ENCODE measurements at regions not wholly inside any gene's neighbourhood (a gene's known extent, or its start where the extent isn't known, plus 50 kb on each side); places are given as distances from the start of the nearest gene placed in this dataset.

DNA sequence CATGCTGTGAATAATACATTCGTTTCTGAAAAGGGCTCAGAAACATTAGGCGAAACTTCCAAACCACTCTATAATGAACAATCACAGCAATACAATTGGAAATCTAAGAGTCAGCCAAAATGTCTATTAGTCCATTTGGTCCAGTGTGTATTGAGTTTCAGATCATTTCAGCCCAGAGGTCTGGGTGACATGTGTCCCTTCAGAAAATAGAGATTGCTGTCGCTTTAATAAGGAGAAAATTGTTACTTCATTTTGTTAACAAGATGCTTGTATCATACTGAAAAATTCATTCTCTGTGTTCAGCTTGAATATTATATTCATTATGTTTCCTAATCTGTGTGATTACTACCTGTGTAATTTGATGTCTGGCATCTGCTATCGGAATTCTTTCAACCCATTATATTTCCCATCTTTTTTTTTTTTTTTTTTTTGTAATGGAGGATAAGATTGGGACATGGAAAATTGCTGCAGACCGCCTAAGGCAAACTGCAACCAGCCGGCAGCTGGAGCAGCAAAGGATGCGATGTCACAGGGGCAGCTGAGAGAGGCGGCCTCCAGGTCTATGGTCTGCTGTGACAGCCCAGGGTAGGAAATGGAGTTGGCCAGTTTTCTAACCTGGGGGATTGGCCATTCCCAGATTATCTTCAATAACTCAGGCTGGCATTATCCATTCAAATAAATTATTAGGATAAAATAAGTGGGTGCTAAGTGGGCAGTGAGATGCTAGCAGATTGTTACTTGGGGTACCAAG is 170.9 kb upstream of the NPVF start:
- no peak for DNase-seq

DNA sequence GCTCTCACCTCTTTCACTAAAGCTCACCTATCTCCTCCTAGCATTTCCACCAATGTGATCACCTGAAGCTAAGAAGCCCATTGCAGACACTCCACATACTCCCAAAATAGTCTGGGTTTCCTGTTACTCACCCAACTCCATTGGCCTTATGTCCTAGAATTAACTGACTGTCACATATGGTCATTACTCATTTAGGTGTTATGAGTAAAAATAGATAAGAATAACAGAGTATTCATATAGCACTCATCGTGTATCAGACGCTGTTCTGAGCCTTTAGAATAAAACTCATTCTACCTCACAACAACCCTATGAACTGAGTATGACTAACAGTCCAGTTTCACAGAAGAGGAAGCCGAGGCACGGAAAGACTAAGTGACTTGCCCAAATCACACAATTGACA is 174.2 kb upstream of the NPVF start:
- DNase-seq: no peak

DNA sequence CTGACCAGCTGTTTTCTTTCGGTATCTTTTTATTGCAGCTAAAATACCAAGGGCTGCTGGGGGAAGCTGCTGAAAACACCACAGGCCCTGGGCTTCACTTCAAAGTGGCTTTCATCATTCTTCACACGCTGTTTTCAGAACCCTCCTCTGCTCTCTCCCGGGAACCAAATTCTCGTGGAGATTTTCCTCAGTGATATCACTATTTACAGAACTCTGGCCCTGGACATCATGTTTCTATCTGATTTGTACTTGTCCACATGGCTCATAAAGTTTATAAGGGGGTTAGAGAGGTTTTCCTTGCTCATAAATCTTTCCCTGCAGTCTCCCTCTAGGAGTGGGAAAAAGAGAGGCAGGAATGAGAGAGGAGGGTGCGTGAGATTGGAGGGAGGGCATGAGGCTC is 177.4 kb upstream of the NPVF start:
- no peak for DNase-seq

DNA sequence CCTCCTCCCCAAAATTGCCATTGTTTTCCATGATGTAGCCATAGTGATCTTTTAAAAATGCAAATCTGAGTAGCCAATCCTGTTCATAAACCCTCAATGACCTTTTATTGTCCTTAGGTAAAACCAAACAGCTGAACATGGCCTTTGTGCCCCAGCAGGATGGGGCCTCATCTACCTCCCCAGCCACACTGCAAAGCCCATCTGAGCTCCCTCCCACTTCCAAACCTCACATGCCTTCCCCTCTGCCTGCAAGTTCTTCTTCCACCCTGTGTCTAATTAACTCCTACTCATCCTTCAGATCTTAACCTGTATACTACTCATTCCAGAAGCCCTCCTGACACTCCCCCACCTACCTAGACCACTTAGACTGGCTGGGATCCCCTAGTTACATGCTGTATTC is 178.8 kb upstream of the NPVF start:
- DNase-seq: no peak

DNA sequence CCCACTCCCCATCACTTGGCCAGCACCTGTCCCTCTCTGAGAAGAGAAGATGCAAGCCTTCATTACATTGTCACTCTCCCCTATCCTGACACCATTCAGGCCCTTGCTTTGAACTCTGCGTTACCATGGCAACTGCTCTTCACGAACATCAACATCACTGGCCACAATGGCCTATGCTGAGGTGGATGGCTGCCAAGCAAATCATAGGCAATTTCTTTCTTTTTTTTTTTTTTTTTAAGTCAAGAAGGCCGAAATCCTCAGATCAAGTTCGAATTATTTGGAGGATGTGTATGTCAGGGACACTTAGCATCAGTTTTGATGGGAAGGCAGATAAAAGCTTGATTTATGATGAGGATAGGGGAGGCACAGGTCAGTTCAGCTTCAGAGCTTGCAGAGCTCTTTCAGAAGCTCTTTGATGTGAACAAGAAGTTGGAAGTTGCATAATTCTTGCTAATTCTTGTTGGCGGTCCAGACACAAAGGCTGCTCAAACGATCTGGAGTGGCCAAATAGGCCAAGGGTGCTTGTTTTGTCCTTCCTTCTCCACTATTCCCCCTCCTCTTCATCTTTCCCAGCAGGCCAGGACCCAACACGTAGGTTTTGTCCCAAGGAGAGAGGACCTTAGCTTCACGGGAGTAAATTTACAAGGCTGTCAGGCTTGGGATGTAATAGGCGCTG is 179.9 kb upstream of the NPVF start:
- DNase-seq: no peak

DNA sequence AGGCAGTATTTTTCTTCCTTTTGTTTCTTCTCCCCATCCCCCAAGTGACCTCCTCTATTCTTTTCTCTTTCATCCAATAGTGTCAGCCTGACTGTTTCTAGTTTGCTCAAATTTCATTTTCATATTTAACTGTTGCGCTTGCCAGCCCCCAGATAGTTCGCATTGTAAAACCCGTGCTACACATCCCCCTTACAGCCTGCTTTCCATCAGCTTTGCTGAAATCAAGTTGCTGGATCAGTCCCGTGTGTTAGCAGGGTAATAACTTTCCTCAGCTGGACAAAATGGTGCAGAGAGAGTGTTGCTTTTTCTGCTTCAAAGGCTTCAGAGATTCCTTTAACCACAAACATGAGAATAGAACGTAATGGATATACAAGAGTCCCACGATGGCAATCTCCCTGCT is 180.6 kb upstream of the NPVF start:
- no peak for DNase-seq

DNA sequence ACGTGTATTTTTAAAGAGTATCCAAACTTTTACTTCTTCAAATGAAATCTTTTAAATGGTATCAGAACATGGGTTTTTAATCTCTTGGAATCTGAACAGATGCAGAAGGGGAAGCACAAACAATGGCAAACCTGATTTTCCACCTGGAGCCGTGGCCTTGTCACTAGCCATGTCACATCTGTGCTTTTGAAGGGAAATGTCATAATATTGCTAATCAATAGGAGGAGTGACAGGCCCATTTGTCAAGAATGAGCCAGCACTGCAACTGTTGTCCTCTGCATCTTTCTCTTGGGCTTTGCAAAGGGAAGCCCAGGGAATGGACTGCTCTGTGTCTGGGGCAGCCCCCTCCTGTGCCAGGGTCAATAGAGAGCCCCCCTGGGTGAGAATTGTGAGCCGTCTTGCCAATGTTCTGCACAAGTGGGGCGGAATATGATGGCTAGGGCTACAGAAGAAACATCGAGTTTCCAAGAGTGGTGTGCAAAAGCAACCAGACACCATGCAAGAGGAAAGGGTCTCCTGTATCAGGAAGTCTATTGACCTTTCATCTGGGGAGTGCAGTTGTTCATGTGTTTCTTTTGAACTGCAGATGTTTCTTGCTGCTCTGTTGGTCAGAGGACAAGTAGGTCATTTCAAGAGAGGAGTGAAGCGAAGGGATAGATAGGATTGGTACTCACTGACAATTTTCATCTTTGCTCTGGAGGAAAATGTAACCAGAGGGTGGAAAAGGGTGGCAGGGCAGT is 181.8 kb upstream of the NPVF start:
- no peak for DNase-seq

DNA sequence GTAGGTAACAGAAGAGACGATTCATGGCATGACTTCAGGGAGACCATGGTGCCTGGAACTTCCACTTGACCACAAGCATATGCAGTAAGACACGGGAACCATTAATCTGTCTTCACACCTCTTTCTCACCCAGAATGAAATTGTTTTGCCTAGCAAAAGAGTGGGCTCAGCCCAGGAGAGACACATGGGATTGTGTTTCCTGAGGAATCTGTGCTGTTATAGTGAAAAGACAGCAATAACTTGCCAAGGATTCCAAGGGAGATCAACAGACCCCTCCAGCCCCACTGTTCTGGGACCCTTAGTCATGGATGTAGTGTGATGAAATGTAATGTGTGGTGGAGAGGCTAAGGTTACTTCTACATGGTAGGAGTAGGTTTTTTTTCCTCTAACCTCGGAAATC is 192.5 kb upstream of the NPVF start:
- no peak for DNase-seq

DNA sequence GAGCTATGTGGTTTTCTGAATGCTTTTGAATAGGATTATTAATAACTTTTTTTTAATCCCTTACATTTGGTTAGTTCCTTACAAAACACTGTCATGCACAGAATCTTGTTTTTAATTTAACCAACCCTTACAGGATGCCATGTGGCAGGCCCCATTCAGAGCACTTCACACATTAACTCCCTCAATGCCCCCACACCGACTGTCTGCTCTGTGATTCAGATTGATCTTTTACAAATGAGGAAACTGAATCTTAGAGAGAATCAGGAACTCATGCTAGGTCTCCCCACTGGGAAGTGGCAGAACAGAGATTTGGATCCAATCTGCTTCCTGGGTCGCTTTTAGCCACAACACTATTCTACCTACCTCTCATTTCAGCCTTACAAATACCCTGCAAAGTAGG is 195.8 kb upstream of the NPVF start:
- DNase-seq: no peak

DNA sequence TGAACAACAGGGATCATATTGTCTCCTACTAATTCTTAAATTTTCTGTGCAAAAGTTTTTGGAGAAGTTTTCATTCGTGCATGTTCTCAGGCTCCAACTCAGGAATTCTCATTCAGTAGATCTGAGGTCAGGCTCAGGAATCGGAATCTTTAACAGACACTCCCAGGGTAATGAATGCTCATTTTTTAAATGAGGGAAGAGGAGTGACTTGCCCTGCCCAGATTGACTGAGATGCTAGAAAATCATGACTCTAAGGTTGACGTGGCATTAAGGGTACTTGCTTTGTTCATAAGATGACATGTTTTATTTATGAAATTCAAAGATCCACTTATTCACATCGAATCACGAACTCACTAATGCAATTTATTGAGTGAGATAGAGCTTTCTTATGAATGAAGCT is 196.6 kb upstream of the NPVF start:
- DNase-seq: no peak

DNA sequence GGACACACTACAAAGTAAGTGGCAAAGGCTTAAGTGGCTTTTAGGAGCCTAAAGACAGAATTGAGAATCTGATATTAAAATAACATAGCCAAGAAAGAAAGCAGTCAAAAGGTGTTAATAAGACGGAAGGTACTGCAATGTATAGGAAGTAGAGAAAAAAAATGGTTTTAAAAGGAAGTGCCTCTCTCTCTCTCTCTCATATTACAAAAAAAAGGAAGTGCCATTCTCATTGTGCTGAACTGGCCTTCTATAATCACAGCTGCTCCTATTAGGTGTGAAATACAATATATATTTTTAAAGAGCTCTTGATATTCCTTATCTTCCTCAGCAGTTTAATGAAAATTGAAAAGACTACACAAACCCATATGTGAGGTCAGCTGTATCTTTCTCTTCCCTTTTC is 199.4 kb upstream of the NPVF start:
- DNase-seq: no peak

DNA sequence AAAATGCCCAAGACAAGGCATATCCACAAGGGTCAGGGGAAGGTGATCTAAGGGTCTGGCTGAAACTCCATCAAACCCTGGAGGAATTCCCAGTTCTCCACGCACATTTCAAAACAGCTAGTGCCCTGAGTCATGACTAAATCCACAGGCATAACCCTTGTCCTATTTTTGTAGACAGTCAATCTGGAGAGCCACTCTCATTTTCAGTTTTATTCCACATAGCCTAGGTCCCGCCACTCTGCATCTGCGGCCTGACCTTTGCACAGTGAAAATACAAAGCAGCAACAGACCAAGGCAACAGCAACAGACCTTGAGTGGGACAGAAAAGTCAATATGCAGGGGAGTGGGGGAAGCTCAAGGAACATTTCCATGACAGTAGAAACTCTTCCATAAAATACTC is 201.4 kb upstream of the NPVF start:
- DNase-seq: no peak

DNA sequence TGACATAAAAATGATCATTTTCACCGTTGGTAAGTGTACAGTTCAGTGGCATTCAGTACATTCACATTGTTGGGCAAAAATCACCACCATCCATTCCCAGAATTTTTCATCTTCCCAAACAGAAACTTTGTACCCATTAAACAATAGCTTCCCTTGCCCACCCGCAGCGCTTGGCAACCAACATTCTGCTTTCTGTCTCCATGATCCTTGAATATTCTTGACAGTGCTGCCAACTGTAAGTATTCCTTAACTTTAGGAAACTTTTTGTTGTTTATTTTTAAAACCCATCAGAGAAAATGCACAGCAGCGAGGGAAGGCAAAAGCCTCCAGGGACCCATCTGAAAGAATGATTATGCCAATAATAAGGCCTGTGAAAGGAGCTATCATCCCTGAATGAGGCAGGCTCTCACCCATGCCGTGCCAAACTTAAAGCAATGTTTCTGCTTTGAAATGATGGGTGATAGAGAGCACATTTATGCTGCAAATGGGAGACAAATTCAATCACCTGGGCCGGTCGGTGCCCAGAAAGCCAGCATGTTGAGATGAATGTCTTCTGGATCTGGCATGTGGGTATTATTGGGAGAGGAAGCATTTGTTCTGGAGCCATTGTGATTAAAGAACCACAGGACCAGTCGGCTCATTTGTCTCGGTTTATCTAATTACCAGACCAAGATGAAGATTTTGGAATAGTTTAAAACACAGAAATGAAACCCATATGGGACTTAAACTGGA is 202.1 kb upstream of the NPVF start:
- no peak for DNase-seq

DNA sequence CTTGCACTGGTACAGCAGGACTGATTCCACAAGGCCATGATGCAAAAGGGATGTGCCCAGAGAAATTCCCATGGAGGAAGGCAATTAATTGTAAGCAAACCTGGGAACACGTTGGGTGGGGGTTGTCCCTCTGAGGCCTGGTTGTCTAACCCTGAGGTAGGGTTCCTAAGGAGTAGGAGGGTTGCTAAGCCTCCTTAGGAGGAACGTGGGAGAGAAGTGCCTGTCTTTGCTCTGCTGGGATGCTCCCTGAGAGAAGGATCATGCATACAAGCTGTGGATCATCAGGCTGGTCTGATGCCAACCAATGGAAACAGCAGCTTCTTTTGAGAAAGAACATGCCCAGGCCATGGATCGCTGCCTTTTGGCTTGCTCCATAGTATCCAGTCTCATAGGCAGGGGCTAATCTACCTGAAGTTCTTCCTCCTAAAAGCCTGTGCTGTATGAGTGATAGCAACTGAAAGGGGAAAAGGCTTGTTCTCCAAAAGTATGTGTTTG is 203.7 kb upstream of the NPVF start:
- DNase-seq: no peak

DNA sequence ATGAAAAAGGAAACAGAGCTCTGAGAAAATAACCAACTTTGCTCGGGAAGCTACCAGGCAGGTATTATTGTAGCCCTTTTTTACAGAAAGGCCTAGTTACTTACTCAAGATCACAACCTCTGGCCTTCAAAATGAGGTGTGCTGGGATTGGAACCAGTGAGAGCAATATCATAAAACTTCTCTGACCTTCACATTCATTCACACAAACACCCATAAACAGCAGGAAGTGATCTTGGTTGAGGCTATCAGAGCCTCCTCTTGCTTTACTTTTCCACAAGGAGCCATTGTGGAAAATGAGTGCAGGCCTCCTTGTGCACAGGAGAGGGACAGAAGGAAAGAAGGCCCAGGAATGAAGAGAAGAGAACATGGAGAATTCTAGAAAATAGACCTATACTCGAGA is 204.5 kb upstream of the NPVF start:
- no peak for DNase-seq

DNA sequence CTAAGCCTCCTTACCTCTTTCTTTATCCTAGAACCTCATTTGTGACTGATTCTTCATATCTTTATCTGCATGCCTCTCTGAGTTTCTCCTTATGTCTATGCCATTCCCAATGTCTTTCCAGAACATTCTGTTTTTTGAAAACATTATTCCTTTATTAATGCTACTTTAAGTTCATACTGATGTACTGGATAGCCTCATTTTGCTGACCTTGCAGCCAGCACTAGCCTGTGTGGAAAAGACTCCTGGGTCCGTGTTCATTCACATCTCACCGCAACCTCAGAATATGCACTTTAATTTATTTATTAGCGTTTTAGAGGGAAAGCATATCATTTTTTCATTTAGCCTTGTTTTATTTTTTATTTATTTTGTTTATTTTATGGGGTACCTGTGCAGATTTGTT is 208.1 kb upstream of the NPVF start:
- DNase-seq: no peak

DNA sequence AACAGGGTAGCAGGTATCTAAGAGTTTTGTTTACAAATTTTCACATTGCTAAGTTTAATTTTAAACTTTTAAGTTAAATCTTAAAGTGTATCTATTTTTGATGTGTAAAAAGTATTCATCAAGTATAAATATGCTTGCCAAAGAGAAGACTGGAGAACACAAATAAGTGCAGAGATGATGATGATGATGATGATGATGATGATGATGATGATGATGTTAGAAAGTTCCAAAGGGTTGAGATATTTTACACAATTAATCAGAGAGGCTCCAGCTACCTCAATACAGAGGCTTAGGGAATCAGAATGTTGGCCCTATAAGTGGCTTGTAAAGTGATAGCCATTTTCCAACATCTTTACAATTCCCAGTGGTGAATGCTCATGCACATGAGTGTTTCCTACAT is 209.0 kb upstream of the NPVF start:
- no peak for DNase-seq

DNA sequence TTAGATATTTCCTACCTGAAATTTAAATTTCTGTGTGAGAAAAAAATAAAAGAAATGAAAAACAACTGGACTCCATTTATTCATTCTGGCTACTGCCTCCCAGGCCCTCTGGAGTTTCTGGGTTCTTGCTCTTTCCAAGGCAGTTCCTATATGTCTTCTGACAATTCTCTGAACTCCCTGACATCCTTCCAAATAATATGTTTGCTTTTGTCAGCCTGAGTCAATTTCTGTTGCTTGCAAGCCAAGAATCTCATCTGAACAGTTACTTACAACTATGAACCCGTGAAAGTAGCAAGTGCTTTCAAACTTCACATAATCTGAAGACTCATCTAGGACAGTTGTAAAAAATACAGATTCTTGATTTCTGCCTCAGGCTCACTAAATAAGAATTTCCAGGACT is 216.7 kb upstream of the NPVF start:
- no peak for DNase-seq

DNA sequence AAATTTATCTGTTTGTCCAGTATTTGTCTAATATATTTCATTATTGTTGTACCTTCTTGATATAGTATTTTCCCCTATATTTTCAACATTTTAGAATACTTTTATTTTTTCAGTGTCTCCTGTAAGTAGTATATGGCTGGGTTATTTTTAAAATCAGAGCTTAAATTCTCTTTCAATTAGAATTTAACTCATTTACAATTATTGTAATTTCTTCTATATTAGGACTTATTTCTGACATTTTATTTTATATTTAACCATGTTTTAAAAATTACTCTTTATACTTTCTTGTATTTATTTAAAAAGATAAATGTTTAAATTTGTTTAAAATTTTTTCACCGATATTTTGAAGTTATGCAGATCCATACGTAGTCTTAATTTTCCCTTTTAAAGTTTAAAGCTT is 220.0 kb upstream of the NPVF start:
- DNase-seq: no peak

DNA sequence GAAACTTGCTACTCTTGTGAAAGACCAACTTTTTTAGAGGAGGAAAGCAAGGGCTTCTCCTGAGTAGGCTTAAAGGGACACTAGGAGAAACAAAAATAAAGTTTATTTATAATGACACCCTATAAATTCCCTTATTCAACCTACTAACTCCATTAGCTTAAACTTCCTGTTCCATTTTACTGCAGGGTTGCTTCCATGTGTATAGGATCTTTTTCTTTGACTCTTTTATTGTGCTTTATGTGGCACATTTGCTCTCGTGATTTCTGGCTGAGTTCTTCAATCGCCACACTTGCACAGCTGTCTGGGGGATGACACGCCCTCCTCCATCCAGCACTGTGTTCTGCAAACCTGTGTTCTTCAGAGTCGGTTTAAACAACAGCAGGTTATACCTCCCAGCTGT is 225.7 kb upstream of the NPVF start:
- DNase-seq: no peak

DNA sequence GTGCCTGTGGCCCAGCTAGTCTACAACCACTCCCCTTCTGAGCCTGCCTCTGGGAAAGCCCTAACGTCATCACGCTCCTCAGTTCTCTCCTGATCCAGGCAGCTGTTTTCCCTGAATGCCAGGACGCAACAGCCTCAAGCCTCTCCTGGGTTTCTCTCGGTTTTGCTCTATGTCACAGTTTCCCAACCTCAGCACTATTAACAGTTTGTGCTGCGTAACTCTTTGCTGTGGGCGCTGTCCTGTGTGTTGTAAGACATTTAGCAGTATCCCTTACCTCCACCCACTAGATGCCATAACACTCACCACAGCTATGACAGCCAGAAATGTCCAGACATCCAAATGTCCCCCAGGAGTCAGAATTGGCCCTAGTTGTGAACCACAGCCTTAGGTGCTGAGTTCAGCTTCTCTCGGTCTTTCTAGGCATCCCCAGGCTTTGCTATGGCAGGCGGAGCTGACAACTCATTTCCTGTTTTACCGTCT is 226.3 kb upstream of the NPVF start:
- DNase-seq: no peak

DNA sequence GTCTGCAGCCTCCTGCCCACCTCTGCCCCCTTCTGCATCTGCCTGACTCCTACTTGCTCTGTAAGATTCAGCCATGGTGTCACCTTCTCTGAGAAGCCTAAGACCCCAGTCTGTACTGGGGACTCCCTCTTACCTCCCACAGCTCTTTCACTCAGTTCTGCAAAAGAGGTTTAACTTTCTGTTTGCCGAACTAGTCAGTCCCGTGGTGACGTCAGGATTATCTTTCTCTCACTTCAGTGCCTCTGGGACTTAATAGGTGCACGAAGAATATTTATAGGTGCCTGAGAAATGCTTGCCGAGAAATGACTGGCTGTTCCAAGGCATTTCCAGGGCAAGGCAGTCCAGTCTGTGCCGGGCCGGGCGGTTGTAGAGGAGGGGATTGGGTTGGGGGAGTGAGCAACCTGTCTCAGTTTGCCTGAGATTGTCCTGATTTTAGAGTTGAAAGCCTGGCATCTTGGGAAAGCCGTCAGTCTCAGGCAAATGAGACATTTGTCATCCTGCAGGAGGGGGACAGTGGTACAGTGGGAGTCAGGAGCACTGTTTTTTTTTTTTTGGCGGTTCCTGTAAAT is 227.5 kb upstream of the NPVF start:
- no peak for DNase-seq
